CD14-positive monocyte (primary cell): ENCODE measurements at regions not wholly inside any gene's neighbourhood (a gene's known extent, or its start where the extent isn't known, plus 50 kb on each side); places are given as distances from the start of the nearest gene placed in this dataset.

Experiments
- DNase-seq, 3 donors: peaks; one replicate each; pipeline ENCODE4 v3.0.0-alpha.2; 2011 to 2022
- H2AFZ ChIP-seq: 2 replicates; pipeline ENCODE4 v1.6.0; 2012; ENCODE audit warnings: mild to moderate bottlenecking, low read depth, low read length, inconsistent platforms; ENCODE audit not compliant: insufficient read depth, poor library complexity, severe bottlenecking
- H3K27ac ChIP-seq, 2 donors: 1 replicate in 1 of 2; 2 replicates in 1 of 2; pipeline ENCODE4 v1.5.1; 2012 to 2013; ENCODE audit warnings: low read length in 2 of 2, control low read depth in 1 of 2, inconsistent platforms in 1 of 2, low read depth in 1 of 2, mild to moderate bottlenecking in 1 of 2
- H3K27me3 ChIP-seq, 2 donors: one replicate each; pipeline versions ENCODE4 v1.6.0 to v1.6.1; 2011 to 2013; ENCODE audit warnings: low read length in 2 of 2; ENCODE audit not compliant: control insufficient read depth in 2 of 2, insufficient read depth in 2 of 2
- H3K36me3 ChIP-seq, 2 donors: replicated peaks in 1 of 2; 1 replicate in 1 of 2; 2 replicates in 1 of 2; pipeline versions ENCODE4 v1.5.1 to v1.6.1; 2012 to 2013; ENCODE audit warnings: low read length in 2 of 2, control low read depth in 1 of 2, inconsistent platforms in 1 of 2, mild to moderate bottlenecking in 1 of 2; ENCODE audit not compliant: insufficient read depth in 2 of 2, control insufficient read depth in 1 of 2
- H3K4me1 ChIP-seq, 2 donors: 1 replicate in 1 of 2; 2 replicates in 1 of 2; pipeline versions ENCODE4 v1.5.1 to v1.6.1; 2012 to 2013; ENCODE audit warnings: low read length in 2 of 2, control low read depth in 1 of 2, inconsistent platforms in 1 of 2, mild to moderate bottlenecking in 1 of 2, moderate library complexity in 1 of 2; ENCODE audit not compliant: insufficient read depth in 2 of 2, control insufficient read depth in 1 of 2
- H3K4me2 ChIP-seq: replicated peaks from 2 replicates; pipeline ENCODE3; 2012; ENCODE audit warnings: low read length, moderate library complexity, mild to moderate bottlenecking; ENCODE audit not compliant: poor library complexity, severe bottlenecking; ENCODE audit errors: extremely low read depth
- H3K4me3 ChIP-seq, 3 experiments: fragments of 200-600 bp in 1 of 3; sonication (generic) in 1 of 3; replicated peaks in 1 of 3; 1 replicate in 2 of 3; 2 replicates in 1 of 3; pipeline ENCODE4 v1.5.1; 2011 to 2013; ENCODE audit warnings: low read length in 3 of 3, mild to moderate bottlenecking in 3 of 3, control low read depth in 2 of 3, low read depth in 2 of 3, inconsistent platforms in 1 of 3, moderate library complexity in 1 of 3
- H3K79me2 ChIP-seq: 2 replicates; pipeline ENCODE4 v1.6.0; 2012; ENCODE audit warnings: mild to moderate bottlenecking, control low read depth, inconsistent platforms, low read length, moderate library complexity; ENCODE audit not compliant: insufficient read depth
- H3K9ac ChIP-seq: 2 replicates; pipeline ENCODE4 v1.6.0; 2017; ENCODE audit warnings: low read length, mild to moderate bottlenecking; ENCODE audit not compliant: insufficient read depth, poor library complexity, severe bottlenecking
- H3K9me3 ChIP-seq, 2 donors: replicated peaks in 1 of 2; 1 replicate in 1 of 2; 2 replicates in 1 of 2; pipeline versions ENCODE4 v1.5.1 to v1.6.1; 2012 to 2013; ENCODE audit warnings: low read length in 2 of 2, control low read depth in 1 of 2; ENCODE audit not compliant: control insufficient read depth in 1 of 2, insufficient read depth in 1 of 2
- H4K20me1 ChIP-seq: 2 replicates; pipeline ENCODE4 v1.6.0; 2012; ENCODE audit warnings: mild to moderate bottlenecking, low read length, control low read depth, moderate library complexity; ENCODE audit not compliant: insufficient read depth
- H3K27ac Mint-ChIP-seq, 7 donors: one replicate each; pipeline ENCODE4 v1.8.0; 2020; ENCODE audit warnings: mild to moderate bottlenecking in 7 of 7, mixed read lengths in 7 of 7, moderate library complexity in 6 of 7, inconsistent platforms in 2 of 7
- H3K27me3 Mint-ChIP-seq, 3 donors: one replicate each; pipeline ENCODE4 v1.8.0; 2021 to 2022; ENCODE audit warnings: low read depth in 3 of 3, mild to moderate bottlenecking in 3 of 3, mixed read lengths in 3 of 3, moderate library complexity in 3 of 3, inconsistent platforms in 1 of 3
- H3K36me3 Mint-ChIP-seq, 2 donors: one replicate each; pipeline ENCODE4 v1.8.0; 2020; ENCODE audit warnings: mixed read lengths in 2 of 2, inconsistent platforms in 1 of 2, mild to moderate bottlenecking in 1 of 2
- H3K4me1 Mint-ChIP-seq: one replicate; pipeline ENCODE4 v1.8.0; 2020; ENCODE audit warnings: mild to moderate bottlenecking, mixed read lengths
- H3K4me3 Mint-ChIP-seq, 2 donors: one replicate each; pipeline ENCODE4 v1.8.0; 2020; ENCODE audit warnings: mild to moderate bottlenecking in 2 of 2, mixed read lengths in 2 of 2, moderate library complexity in 1 of 2
- H3K9me3 Mint-ChIP-seq, 7 donors: one replicate each; pipeline ENCODE4 v1.8.0; 2020 to 2022; ENCODE audit warnings: mixed read lengths in 7 of 7, mild to moderate bottlenecking in 6 of 7, moderate library complexity in 6 of 7, inconsistent platforms in 2 of 7
- CTCF ChIP-seq: fragments of 200-600 bp; IDR thresholded peaks from one replicate; pipeline ENCODE4 v1.8.0; 2022; ENCODE audit warnings: antibody characterized with exemption, mild to moderate bottlenecking
- WGBS: methylation state at CpG from one replicate; pipeline ENCODE4 v1.1.5; 2013; ENCODE audit warnings: missing lambda C conversion rate; ENCODE audit not compliant: insufficient coverage; 5-methylcytosine and 5-hydroxymethylcytosine counted together
- intact Hi-C, 2 donors: fragments of 100-400 bp; cut with micrococcal nuclease; formaldehyde crosslinking; loops; one replicate each; pipeline versions ENCODE4 v1.15.0 to v1.15.1; 2023

GRCh38 chr2:150832686-150833085 is 345.2 kb upstream of the RND3 start:
- TF ChIP-seq CTCF = no peak
- no peaks in the 10 kb centered on the region for H4K20me1 ChIP-seq
- no peaks in the 10 kb centered on the region for H3K27me3 Mint-ChIP-seq
- no peaks in the 10 kb centered on the region for H3K4me1 Mint-ChIP-seq
- H3K4me2 ChIP-seq = no peak overlapping the region
- H3K4me3 Mint-ChIP-seq = no peak overlapping the region
- no peak overlapping the region for H3K9ac ChIP-seq
- DNase-seq = no peak
- no peak overlapping the region for H3K4me3 ChIP-seq
- H3K9me3 Mint-ChIP-seq = peaks cover 0 to 12% (median 3%) of the 10 kb centered on the region in 7 donors
- H3K9me3 ChIP-seq = peaks cover 0 to 3% of the 10 kb centered on the region in 2 donors
- intact Hi-C loops = no loop called here
- H3K27me3 ChIP-seq = no peaks in the 10 kb centered on the region
- no peaks in the 10 kb centered on the region for H3K79me2 ChIP-seq
- H3K36me3 ChIP-seq = no peaks in the 10 kb centered on the region
- no peak overlapping the region for H3K27ac ChIP-seq
- no peaks in the 10 kb centered on the region for H3K36me3 Mint-ChIP-seq
- 82% methylated on average over 2 of the region's 2 CpGs for WGBS
- no peaks in the 10 kb centered on the region for H3K4me1 ChIP-seq
- H3K27ac Mint-ChIP-seq = no peak overlapping the region
- no peak overlapping the region for H2AFZ ChIP-seq

- Mint-ChIP-seq H3K27ac (no peak overlapping the region), H3K4me3 (no peak overlapping the region), H3K9me3 (peaks cover 0 to 5% (median under 1%) of the 10 kb centered on the region in 7 donors), H3K4me1 (no peaks in the 10 kb centered on the region), H3K27me3 (peaks cover 0 to 5% (median 1%) of the 10 kb centered on the region in 3 donors), H3K36me3 (no peaks in the 10 kb centered on the region)
- no peak for DNase-seq
- Histone ChIP-seq H3K9me3 (no peaks in the 10 kb centered on the region), H4K20me1 (no peaks in the 10 kb centered on the region), H3K79me2 (no peaks in the 10 kb centered on the region), H3K27me3 (no peaks in the 10 kb centered on the region), H3K36me3 (no peaks in the 10 kb centered on the region), H3K27ac (no peak overlapping the region), H3K4me1 (no peaks in the 10 kb centered on the region), H3K9ac (no peak overlapping the region), H3K4me2 (no peak overlapping the region), H3K4me3 (no peak overlapping the region), H2AFZ (no peak overlapping the region)
- no peak for TF ChIP-seq CTCF
- intact Hi-C loops = no loop called here
- no CpG with 5 or more reads among the region's 1 CpG for WGBS
These were observed 336.7 kb upstream of the RND3 start for GRCh38 chr2:150824118-150824517.
